Heart left ventricle (tissue), 13 donors: ENCODE measurements at regions not wholly inside any gene's neighbourhood (a gene's known extent, or its start where the extent isn't known, plus 50 kb on each side); places are given as distances from the start of the nearest gene placed in this dataset.

Experiments used
- POLR2A ChIP-seq, 2 donors: fragments of 450-650 bp; IDR thresholded peaks; one replicate each; pipeline ENCODE4 v1.6.1; 2017; ENCODE audit warnings: antibody characterized with exemption in 2 of 2, mild to moderate bottlenecking in 2 of 2, moderate library complexity in 2 of 2
- TF ChIP-seq, protein P1 (sequence below), 12 donors: fragments of 200-600 bp; sonication (generic) in 4 of 12; IDR thresholded peaks; one replicate each; pipeline versions ENCODE4 v1.5.0 to v1.8.0; 2018 to 2022; ENCODE audit warnings: antibody characterized with exemption in 12 of 12, mild to moderate bottlenecking in 5 of 12
- donor health status: ischemic (EF 13 %, LVEDD 7.1; RV severe dilation, severe dysfunction).
- donor health status: DM: no; HTN: yes; CAD: no.
- donor health status: DM: no; HTN: no; CAD: no.
- donor health status: ischemic (EF 25% LVEDD 6.9; RV normal size, moderate dysfunction).
- donor health status: ischemic (EF 25% LVEDD 5.7; RV mildly dilated, moderate dysfunction).
- donor health status: ischemic (EF 35%, LVEDD 5.7; RV mildly dilated, moderate dysfunction).
- donor health status: nonischemic (EF 11% LVEDD 7.7; RV severe dilation, severe dysfunction).
- donor health status: DM: yes; HTN: yes; CAD: no.
- donor health status: PGD.
- donor health status: ischemic (EF 29% LVEDD 5.4; RV normal size, mild dysfunction).
- donor health status: nonischemic (EF 23%, LVEDD 6.1; RV moderate dilation, normal function).

DNA sequence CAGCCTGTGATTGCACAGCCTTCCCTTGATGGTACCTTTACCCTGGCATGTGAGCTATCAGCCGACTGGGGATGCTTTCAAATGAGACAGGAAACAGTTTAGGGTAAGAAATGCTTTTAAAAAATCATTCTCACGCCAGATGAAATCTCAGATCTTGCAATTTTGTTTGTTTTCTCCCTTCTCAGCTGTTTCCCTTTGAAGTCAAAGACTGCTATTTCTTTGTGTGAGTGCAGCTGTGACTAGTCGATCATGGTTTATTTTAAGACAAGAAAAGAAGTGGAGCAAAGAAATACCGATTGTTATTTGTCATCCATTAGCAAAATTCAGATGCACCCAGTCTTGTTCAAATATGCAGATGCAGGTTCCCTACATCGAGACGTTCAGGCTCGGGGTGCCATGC, 489.7 kb downstream of the QKI start:
- TF ChIP-seq, protein P1, sequence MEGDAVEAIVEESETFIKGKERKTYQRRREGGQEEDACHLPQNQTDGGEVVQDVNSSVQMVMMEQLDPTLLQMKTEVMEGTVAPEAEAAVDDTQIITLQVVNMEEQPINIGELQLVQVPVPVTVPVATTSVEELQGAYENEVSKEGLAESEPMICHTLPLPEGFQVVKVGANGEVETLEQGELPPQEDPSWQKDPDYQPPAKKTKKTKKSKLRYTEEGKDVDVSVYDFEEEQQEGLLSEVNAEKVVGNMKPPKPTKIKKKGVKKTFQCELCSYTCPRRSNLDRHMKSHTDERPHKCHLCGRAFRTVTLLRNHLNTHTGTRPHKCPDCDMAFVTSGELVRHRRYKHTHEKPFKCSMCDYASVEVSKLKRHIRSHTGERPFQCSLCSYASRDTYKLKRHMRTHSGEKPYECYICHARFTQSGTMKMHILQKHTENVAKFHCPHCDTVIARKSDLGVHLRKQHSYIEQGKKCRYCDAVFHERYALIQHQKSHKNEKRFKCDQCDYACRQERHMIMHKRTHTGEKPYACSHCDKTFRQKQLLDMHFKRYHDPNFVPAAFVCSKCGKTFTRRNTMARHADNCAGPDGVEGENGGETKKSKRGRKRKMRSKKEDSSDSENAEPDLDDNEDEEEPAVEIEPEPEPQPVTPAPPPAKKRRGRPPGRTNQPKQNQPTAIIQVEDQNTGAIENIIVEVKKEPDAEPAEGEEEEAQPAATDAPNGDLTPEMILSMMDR (IDR thresholded peaks at IDR 0.05): no peak
- no peak for TF ChIP-seq POLR2A (IDR thresholded peaks at IDR 0.05)
